A549 (cell line): ENCODE measurements at regions not wholly inside any gene's neighbourhood (a gene's known extent, or its start where the extent isn't known, plus 50 kb on each side); places are given as distances from the start of the nearest gene placed in this dataset.

Source experiments
- ATAC-seq, 2 experiments: fragments of 200-7000 bp in 1 of 2; fragments of >200 bp in 1 of 2; cut with Nextera tagmentation in 1 of 2; cut with Tn5 transposase in 1 of 2; 3 replicates each; pipeline versions ENCODE4 v1.8.0 to v1.9.1; 2018 to 2020; ENCODE audit warnings: mild to moderate bottlenecking in 1 of 2, moderate library complexity in 1 of 2
- CTCF ChIA-PET: fragments of 300-600 bp; sonication (Branson Sonifier 250); formaldehyde crosslinking; extraction: SDS; loops from one replicate; lab custom pipeline; 2021; ENCODE audit warnings: antibody characterized with exemption, inconsistent platforms; lab: Yijun Ruan, JAX
- POLR2A ChIA-PET: fragments of 350-600 bp; formaldehyde crosslinking; extraction: SDS; loops from one replicate; lab custom pipeline; 2021; ENCODE audit warnings: antibody characterized with exemption, inconsistent platforms; lab: Yijun Ruan, JAX
- DNase-seq, 2 experiments: peaks; one replicate each; pipeline versions ENCODE4 v3.0.0 to v3.0.0-alpha.2; 2011 to 2016; ENCODE audit warnings: low read depth in 1 of 2, low spot score in 1 of 2
- FAIRE-seq: peaks from 2 replicates; lab custom pipeline; 2011; peaks lifted over from hg19 to GRCh38; lab: Jason Lieb, UNC
- H3K27ac ChIP-seq, 2 experiments: fragments of >200 bp; sonication (Bioruptor Twin); formaldehyde crosslinking; 3 replicates each; pipeline ENCODE4 v1.5.1; 2016 to 2017
- H3K4me1 ChIP-seq: fragments of >200 bp; sonication (Bioruptor Twin); formaldehyde crosslinking; 3 replicates; pipeline ENCODE4 v1.6.1; 2016
- H3K4me2 ChIP-seq: fragments of >200 bp; sonication (Bioruptor Twin); formaldehyde crosslinking; 3 replicates; pipeline ENCODE4 v1.6.1; 2016
- H3K4me3 ChIP-seq: fragments of >200 bp; sonication (Bioruptor Twin); formaldehyde crosslinking; 3 replicates; pipeline ENCODE4 v1.5.1; 2016
- H3K9me3 ChIP-seq: fragments of >200 bp; sonication (Bioruptor Twin); formaldehyde crosslinking; 3 replicates; pipeline ENCODE4 v1.6.1; 2016
- BCL3 ChIP-seq: fragments of >200 bp; sonication (Bioruptor Twin); formaldehyde crosslinking; IDR thresholded peaks from 3 replicates; pipeline ENCODE4 v1.6.1; 2016
- CBX2 ChIP-seq: fragments of 200-600 bp; sonication (generic); IDR thresholded peaks from 2 replicates; pipeline ENCODE4 v1.6.1; 2016; ENCODE audit warnings: low read depth, mild to moderate bottlenecking, borderline replicate concordance
- CTCF ChIP-seq: fragments of >200 bp; sonication (Bioruptor Twin); formaldehyde crosslinking; IDR thresholded peaks from 3 replicates; pipeline ENCODE4 v1.5.1; 2016
- EHF ChIP-seq: fragments of 250-450 bp; sonication (Bioruptor Pico); IDR thresholded peaks from 2 replicates; pipeline ENCODE4 v1.5.0; 2020; ENCODE audit warnings: mild to moderate bottlenecking
- EHMT2 ChIP-seq: fragments of 200-600 bp; sonication (generic); IDR thresholded peaks from 2 replicates; pipeline ENCODE4 v1.6.1; 2016; ENCODE audit warnings: antibody characterized with exemption, low read depth, mild to moderate bottlenecking, moderate library complexity
- EP300 ChIP-seq, 2 experiments: fragments of >200 bp; sonication (Bioruptor Twin); formaldehyde crosslinking; IDR thresholded peaks; 2 replicates in 1 of 2; 3 replicates in 1 of 2; pipeline ENCODE4 v1.6.1; 2016 to 2017
- GATA3 ChIP-seq: IDR thresholded peaks from 2 replicates; pipeline ENCODE4 v1.6.1; 2012; ENCODE audit warnings: borderline replicate concordance
- HDAC2 ChIP-seq: fragments of 200-600 bp; sonication (generic); IDR thresholded peaks from 2 replicates; pipeline ENCODE4 v1.6.1; 2016
- HEYL ChIP-seq: fragments of 250-450 bp; sonication (Bioruptor Pico); IDR thresholded peaks from 2 replicates; pipeline ENCODE4 v1.8.0; 2021; ENCODE audit warnings: mild to moderate bottlenecking, moderate library complexity
- HOXB5 ChIP-seq: fragments of 250-450 bp; sonication (Bioruptor Pico); IDR thresholded peaks from 2 replicates; pipeline ENCODE4 v1.5.0; 2020; ENCODE audit warnings: mild to moderate bottlenecking, moderate library complexity
- KDM1A ChIP-seq: fragments of 200-600 bp; sonication (generic); IDR thresholded peaks from 2 replicates; pipeline ENCODE4 v1.6.1; 2016; ENCODE audit warnings: low read depth, mild to moderate bottlenecking
- KDM5A ChIP-seq: fragments of 200-600 bp; sonication (generic); IDR thresholded peaks from 2 replicates; pipeline ENCODE4 v1.6.1; 2016; ENCODE audit warnings: antibody characterized with exemption, mild to moderate bottlenecking
- MAFK ChIP-seq: fragments of 450-650 bp; IDR thresholded peaks from 2 replicates; pipeline ENCODE4 v1.6.1; 2014; ENCODE audit not compliant: partially characterized antibody
- MYC ChIP-seq: IDR thresholded peaks from 2 replicates; pipeline ENCODE4 v1.6.1; 2012; ENCODE audit warnings: mild to moderate bottlenecking, inconsistent platforms, low read length, improper control_type of control experiment, borderline replicate concordance
- NPAS2 ChIP-seq: fragments of 250-450 bp; sonication (Bioruptor Pico); IDR thresholded peaks from 2 replicates; pipeline ENCODE4 v1.8.0; 2022; ENCODE audit warnings: mild to moderate bottlenecking, moderate library complexity, borderline replicate concordance
- PHF8 ChIP-seq: fragments of 200-600 bp; sonication (generic); IDR thresholded peaks from 2 replicates; pipeline ENCODE4 v1.6.1; 2016; ENCODE audit warnings: low read depth, mild to moderate bottlenecking, antibody characterized with exemption, moderate library complexity, borderline replicate concordance
- POLR2A ChIP-seq: IDR thresholded peaks from 2 replicates; pipeline ENCODE4 v1.6.1; 2012; ENCODE audit warnings: mild to moderate bottlenecking, low read length
- RARB ChIP-seq: fragments of 250-450 bp; sonication (Bioruptor Pico); IDR thresholded peaks from 2 replicates; pipeline ENCODE4 v1.8.0; 2021; ENCODE audit warnings: mild to moderate bottlenecking, moderate library complexity
- RCOR1 ChIP-seq: fragments of 150-350 bp; IDR thresholded peaks from 2 replicates; pipeline ENCODE4 v1.6.1; 2014; ENCODE audit warnings: antibody characterized with exemption, low read length, low read depth
- RFX5 ChIP-seq: fragments of 450-650 bp; IDR thresholded peaks from 2 replicates; pipeline ENCODE4 v1.7.1; 2014; ENCODE audit warnings: antibody characterized with exemption, mild to moderate bottlenecking, moderate library complexity
- SMC3 ChIP-seq: fragments of >200 bp; sonication (Bioruptor Twin); formaldehyde crosslinking; IDR thresholded peaks from 3 replicates; pipeline ENCODE4 v1.6.1; 2018; ENCODE audit warnings: inconsistent platforms
- SREBF2 ChIP-seq: fragments of 450-650 bp; IDR thresholded peaks from 2 replicates; pipeline ENCODE4 v1.6.1; 2014; ENCODE audit warnings: mild to moderate bottlenecking, moderate library complexity
- WGBS: methylation state at CpG from one replicate; pipeline ENCODE4 v1.1.6; 2017; ENCODE audit errors: missing lambda C conversion rate; 5-methylcytosine and 5-hydroxymethylcytosine counted together
- TF ChIP-seq, protein P1 (sequence below): IDR thresholded peaks from 2 replicates; pipeline ENCODE4 v1.6.1; 2012
- TF ChIP-seq, protein P2 (sequence below): fragments of 150-350 bp; IDR thresholded peaks from 2 replicates; pipeline ENCODE4 v1.6.1; 2014; ENCODE audit warnings: low read depth, mild to moderate bottlenecking, low read length
- TF ChIP-seq, protein P3 (sequence below): IDR thresholded peaks from 2 replicates; pipeline ENCODE4 v1.6.1; 2012; ENCODE audit warnings: low read depth, borderline replicate concordance
- TF ChIP-seq, protein P4 (sequence below): IDR thresholded peaks from 2 replicates; pipeline ENCODE4 v1.6.1; 2012

DNA sequence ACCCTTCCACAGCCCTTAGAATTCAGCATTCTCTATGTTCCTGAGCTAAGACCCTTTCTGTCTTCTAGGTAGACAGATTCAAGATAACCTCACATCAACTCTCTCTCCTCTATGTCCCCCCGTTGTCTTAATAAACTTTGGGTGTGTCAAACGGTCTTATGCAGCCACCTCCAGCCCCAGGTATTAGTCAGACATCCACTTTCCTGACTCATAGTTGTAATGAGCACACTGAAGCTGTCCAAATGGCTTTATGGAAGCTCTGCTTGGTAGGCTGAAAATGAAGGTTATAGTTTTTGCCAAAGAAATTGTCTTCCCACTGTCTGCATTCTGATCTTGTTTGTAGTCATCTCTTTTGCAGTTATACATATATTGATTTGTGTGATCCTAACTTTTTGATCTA, 482.0 kb downstream of the RMST start:
- POLR2A ChIA-PET = no interaction called here
- peaks cover 4% of the 10 kb centered on the region; the same call in 1 of the 3 replicates for H3K9me3 ChIP-seq
- FAIRE-seq = no peak
- no peak overlapping the region for H3K4me2 ChIP-seq
- TF ChIP-seq RARB (no peak), PHF8 (no peak), SMC3 (no peak), HEYL (CRISPR knock-in tag) (no peak), RCOR1 (no peak), HOXB5 (no peak), CTCF (no peak), KDM5A (no peak), BCL3 (no peak), EHMT2 (no peak), MYC (no peak), KDM1A (no peak), SREBF2 (no peak), NPAS2 (CRISPR knock-in tag) (no peak), EHF (CRISPR knock-in tag) (no peak), EP300 (IDR thresholded peaks at IDR 0.05) (no peak), RFX5 (no peak)
- TF ChIP-seq, protein P1, sequence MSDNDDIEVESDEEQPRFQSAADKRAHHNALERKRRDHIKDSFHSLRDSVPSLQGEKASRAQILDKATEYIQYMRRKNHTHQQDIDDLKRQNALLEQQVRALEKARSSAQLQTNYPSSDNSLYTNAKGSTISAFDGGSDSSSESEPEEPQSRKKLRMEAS = no peak
- TF ChIP-seq, protein P2, sequence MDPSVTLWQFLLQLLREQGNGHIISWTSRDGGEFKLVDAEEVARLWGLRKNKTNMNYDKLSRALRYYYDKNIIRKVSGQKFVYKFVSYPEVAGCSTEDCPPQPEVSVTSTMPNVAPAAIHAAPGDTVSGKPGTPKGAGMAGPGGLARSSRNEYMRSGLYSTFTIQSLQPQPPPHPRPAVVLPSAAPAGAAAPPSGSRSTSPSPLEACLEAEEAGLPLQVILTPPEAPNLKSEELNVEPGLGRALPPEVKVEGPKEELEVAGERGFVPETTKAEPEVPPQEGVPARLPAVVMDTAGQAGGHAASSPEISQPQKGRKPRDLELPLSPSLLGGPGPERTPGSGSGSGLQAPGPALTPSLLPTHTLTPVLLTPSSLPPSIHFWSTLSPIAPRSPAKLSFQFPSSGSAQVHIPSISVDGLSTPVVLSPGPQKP = no peak
- TF ChIP-seq, protein P3, sequence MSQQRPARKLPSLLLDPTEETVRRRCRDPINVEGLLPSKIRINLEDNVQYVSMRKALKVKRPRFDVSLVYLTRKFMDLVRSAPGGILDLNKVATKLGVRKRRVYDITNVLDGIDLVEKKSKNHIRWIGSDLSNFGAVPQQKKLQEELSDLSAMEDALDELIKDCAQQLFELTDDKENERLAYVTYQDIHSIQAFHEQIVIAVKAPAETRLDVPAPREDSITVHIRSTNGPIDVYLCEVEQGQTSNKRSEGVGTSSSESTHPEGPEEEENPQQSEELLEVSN = no peak
- no peaks in the 10 kb centered on the region for H3K4me1 ChIP-seq
- H3K4me3 ChIP-seq = no peak overlapping the region
- no peak for ATAC-seq
- no peak overlapping the region for H3K27ac ChIP-seq
- WGBS = 2% methylated on average over 2 of the region's 2 CpGs
- CTCF ChIA-PET = no interaction called here
- DNase-seq = no peak

DNA sequence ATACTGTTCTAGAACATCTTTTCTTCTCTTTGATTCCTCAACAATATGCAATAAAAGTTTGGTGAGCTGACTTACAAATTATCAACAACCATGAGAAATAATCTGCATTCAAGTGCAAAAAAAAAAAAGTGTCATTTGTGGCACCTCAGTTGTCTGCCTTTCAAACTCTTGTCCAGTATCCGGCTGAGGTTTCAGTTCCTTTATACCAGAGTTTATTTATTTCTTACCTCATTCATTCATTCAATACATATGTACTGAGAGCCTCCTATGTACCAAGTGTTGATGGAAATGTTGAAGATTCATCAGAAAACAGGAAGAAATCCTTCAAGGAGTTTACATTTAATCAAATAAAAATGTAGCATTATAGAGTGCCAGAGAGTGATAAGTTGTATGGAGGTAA, 484.1 kb downstream of the RMST start:
- POLR2A ChIA-PET = no interaction called here
- no peak for DNase-seq
- Histone ChIP-seq H3K4me2 (no peak overlapping the region), H3K4me1 (no peaks in the 10 kb centered on the region), H3K9me3 (peaks cover 4% of the 10 kb centered on the region; the same call in 1 of the 3 replicates), H3K4me3 (no peak overlapping the region), H3K27ac (no peak overlapping the region)
- 30% methylated on average over 1 of the region's 1 CpG for WGBS
- CTCF ChIA-PET = interaction anchor here (1.8 kb wide), 1 partner anchor 14 kb away, joined by 9 read pairs; no protein-coding TSS in a partner anchor
- FAIRE-seq = no peak
- ATAC-seq = no peak
- TF ChIP-seq HDAC2 (no peak), MYC (no peak), MAFK (no peak), CBX2 (no peak), GATA3 (no peak), SMC3 (no peak), POLR2A (no peak), BCL3 (no peak)
- TF ChIP-seq, protein P2 = no peak
- TF ChIP-seq, protein P4, sequence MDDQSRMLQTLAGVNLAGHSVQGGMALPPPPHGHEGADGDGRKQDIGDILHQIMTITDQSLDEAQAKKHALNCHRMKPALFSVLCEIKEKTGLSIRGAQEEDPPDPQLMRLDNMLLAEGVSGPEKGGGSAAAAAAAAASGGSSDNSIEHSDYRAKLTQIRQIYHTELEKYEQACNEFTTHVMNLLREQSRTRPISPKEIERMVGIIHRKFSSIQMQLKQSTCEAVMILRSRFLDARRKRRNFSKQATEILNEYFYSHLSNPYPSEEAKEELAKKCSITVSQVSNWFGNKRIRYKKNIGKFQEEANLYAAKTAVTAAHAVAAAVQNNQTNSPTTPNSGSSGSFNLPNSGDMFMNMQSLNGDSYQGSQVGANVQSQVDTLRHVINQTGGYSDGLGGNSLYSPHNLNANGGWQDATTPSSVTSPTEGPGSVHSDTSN = no peak
